OCI-LY7 (cell line): ENCODE measurements at regions not wholly inside any gene's neighbourhood (a gene's known extent, or its start where the extent isn't known, plus 50 kb on each side); places are given as distances from the start of the nearest gene placed in this dataset.

Experiments used
- BruUV-seq: library from RNA; stranded (reverse); fragments of 400-500 nt; replicated peaks from 2 replicates; lab custom pipeline; 2021; lab: Mats Ljungman, UMichigan
- CTCF ChIA-PET: fragments of 300-600 bp; sonication (Branson Sonifier 250); formaldehyde crosslinking; loops from one replicate; lab custom pipeline; 2022; ENCODE audit warnings: antibody characterized with exemption; ENCODE audit not compliant: unreplicated experiment; lab: Charles Lee
- POLR2A ChIA-PET: fragments of 300-600 bp; sonication (Branson Sonifier 250); formaldehyde crosslinking; loops from one replicate; lab custom pipeline; 2022; ENCODE audit warnings: antibody characterized with exemption; lab: Charles Lee
- DNase-seq: peaks from one replicate; pipeline ENCODE4 v3.0.0-alpha.2; 2015; ENCODE audit warnings: low spot score
- H2AFZ ChIP-seq: fragments of 200-600 bp; sonication (generic), shearing (Covaris generic); 2 replicates; pipeline ENCODE4 v1.6.1; 2014; ENCODE audit warnings: mild to moderate bottlenecking, antibody characterized with exemption, low read length, moderate library complexity
- H3K27ac ChIP-seq: fragments of 200-600 bp; sonication (generic); 2 replicates; pipeline ENCODE4 v1.5.1; 2014; ENCODE audit warnings: mixed run types, low read depth, mild to moderate bottlenecking, moderate library complexity, low read length, inconsistent platforms; ENCODE audit not compliant: poor library complexity, severe bottlenecking
- H3K36me3 ChIP-seq: fragments of 200-600 bp; sonication (generic); 2 replicates; pipeline ENCODE4 v1.6.1; 2014; ENCODE audit warnings: mild to moderate bottlenecking, antibody characterized with exemption, low read length, moderate library complexity, mixed read lengths; ENCODE audit not compliant: insufficient read depth
- H3K4me1 ChIP-seq: fragments of 200-600 bp; sonication (generic); 2 replicates; pipeline ENCODE4 v1.5.1; 2014; ENCODE audit warnings: mild to moderate bottlenecking, low read length; ENCODE audit not compliant: insufficient read depth, poor library complexity, severe bottlenecking
- H3K4me2 ChIP-seq: fragments of 200-600 bp; sonication (generic); 2 replicates; pipeline ENCODE4 v1.6.1; 2014; ENCODE audit warnings: mild to moderate bottlenecking, low read length
- H3K4me3 ChIP-seq: fragments of 200-600 bp; sonication (generic); 2 replicates; pipeline ENCODE4 v1.5.1; 2014; ENCODE audit warnings: mild to moderate bottlenecking, low read depth, low read length; ENCODE audit not compliant: poor library complexity, severe bottlenecking
- H3K79me2 ChIP-seq: fragments of 200-600 bp; sonication (generic); 2 replicates; pipeline ENCODE4 v1.6.1; 2016; ENCODE audit warnings: low read depth, mild to moderate bottlenecking, low read length, moderate library complexity, mixed read lengths; ENCODE audit not compliant: insufficient read depth
- H3K9me2 ChIP-seq: fragments of 200-600 bp; sonication (generic); 2 replicates; pipeline ENCODE4 v1.6.1; 2016; ENCODE audit warnings: mild to moderate bottlenecking, low read length, mixed read lengths; ENCODE audit not compliant: insufficient read depth
- H3K9me3 ChIP-seq: fragments of 200-600 bp; sonication (generic); 2 replicates; pipeline ENCODE4 v1.6.1; 2014; ENCODE audit warnings: mild to moderate bottlenecking, mixed run types, low read length, mixed read lengths
- H4K20me1 ChIP-seq: fragments of 200-600 bp; sonication (generic); 2 replicates; pipeline ENCODE4 v1.6.1; 2014; ENCODE audit warnings: mild to moderate bottlenecking, antibody characterized with exemption, low read length, moderate library complexity, mixed read lengths; ENCODE audit not compliant: insufficient read depth
- CTCF ChIP-seq: fragments of 200-600 bp; sonication (generic); conservative IDR thresholded peaks from 2 replicates; pipeline ENCODE4 v1.5.1; 2014; ENCODE audit warnings: mild to moderate bottlenecking, antibody characterized with exemption, low read length, moderate library complexity, mixed read lengths
- EZH2phosphoT487 ChIP-seq: fragments of 200-600 bp; sonication (generic); IDR thresholded peaks from 2 replicates; pipeline ENCODE4 v1.6.1; 2018; ENCODE audit warnings: low read depth, borderline replicate concordance, mild to moderate bottlenecking, mixed run types, antibody characterized with exemption, low read length, moderate library complexity, mixed read lengths
- intact Hi-C: fragments of 100-400 bp; cut with micrococcal nuclease; formaldehyde crosslinking; loops from one replicate; pipeline ENCODE4 v1.10.0; 2022; ENCODE audit not compliant: unreplicated experiment

- CTCF ChIA-PET: no interaction called here
- no peaks in the 10 kb centered on the region for H3K9me3 ChIP-seq
- no peak overlapping the region for H3K4me2 ChIP-seq
Measured at GRCh38 chr14:25765909-25766308, 716.0 kb upstream of the STXBP6 start.

DNA sequence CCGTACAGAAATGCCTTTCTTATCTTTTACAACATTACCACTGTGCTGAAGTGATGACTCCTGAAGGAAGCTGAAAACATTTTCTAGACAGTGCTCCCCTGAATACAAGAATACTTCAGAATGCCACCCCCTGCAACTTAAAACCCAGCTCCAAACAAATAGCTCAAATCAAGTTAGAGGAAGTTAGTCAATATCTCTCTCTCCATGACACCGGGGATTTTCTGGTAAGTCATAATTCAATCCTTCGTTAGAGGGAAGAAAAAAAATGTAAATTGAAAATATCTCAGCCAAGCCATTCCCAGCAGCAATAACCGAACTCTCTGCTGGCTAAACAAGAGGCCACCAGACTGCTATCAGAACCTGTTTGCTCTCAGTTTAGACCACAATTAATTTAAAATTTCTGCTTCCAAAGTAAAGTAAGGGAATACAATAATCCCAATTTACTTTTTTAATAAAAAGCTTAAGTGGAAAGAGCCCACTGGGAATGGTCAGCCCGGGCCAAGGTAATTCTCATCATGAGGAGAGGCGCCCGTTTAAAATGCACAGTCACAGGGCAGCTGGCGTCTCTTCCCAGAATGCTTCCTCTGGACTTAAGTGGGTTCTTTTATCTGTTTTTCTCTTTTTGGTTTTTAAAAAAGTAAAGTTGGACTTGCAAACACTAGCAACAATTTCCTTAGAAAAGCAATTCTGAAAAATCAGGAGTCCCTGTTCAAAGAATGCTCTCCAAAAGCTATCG, 710.1 kb upstream of the STXBP6 start:
- no peak for DNase-seq
- Histone ChIP-seq H4K20me1 (no peaks in the 10 kb centered on the region), H3K36me3 (no peaks in the 10 kb centered on the region), H3K27ac (no peak overlapping the region), H3K4me2 (no peak overlapping the region), H3K4me3 (no peak overlapping the region), H3K9me2 (no peaks in the 10 kb centered on the region), H2AFZ (no peak overlapping the region), H3K4me1 (no peaks in the 10 kb centered on the region), H3K79me2 (no peaks in the 10 kb centered on the region), H3K9me3 (no peaks in the 10 kb centered on the region)
- intact Hi-C loops: no loop called here
- TF ChIP-seq EZH2phosphoT487: no peak
- TF ChIP-seq CTCF: no peak
- POLR2A ChIA-PET: interaction anchor here (0.7 kb wide), 1 partner anchor 12 kb away, joined by 3 read pairs; no protein-coding TSS in a partner anchor
- BruUV-seq: no TSS peak
- CTCF ChIA-PET: no interaction called here

More at GRCh38 chr14:25765909-25766308, 716.0 kb upstream of the STXBP6 start:
- no peak for DNase-seq
- Histone ChIP-seq H3K4me1 (no peaks in the 10 kb centered on the region), H2AFZ (no peak overlapping the region), H3K4me3 (no peak overlapping the region), H3K79me2 (no peaks in the 10 kb centered on the region), H4K20me1 (no peaks in the 10 kb centered on the region), H3K27ac (no peak overlapping the region), H3K36me3 (no peaks in the 10 kb centered on the region), H3K9me2 (no peaks in the 10 kb centered on the region)
- intact Hi-C loops: no loop called here
- POLR2A ChIA-PET: no interaction called here
- BruUV-seq: no TSS peak
- TF ChIP-seq CTCF: no peak
- TF ChIP-seq EZH2phosphoT487: no peak

GRCh38 chr14:25759256-25759655, 709.3 kb upstream of the STXBP6 start:
- no peak overlapping the region for H2AFZ ChIP-seq
- no peaks in the 10 kb centered on the region for H4K20me1 ChIP-seq
- H3K27ac ChIP-seq: no peak overlapping the region
- no peaks in the 10 kb centered on the region; the same call in 1 of the 2 replicates for H3K9me3 ChIP-seq
- no peaks in the 10 kb centered on the region for H3K9me2 ChIP-seq
- intact Hi-C loops: no loop called here
- no peak overlapping the region for H3K4me2 ChIP-seq
- no peak for DNase-seq
- ChIA-PET POLR2A (no interaction called here), CTCF (no interaction called here)
- no peak for TF ChIP-seq EZH2phosphoT487
- TF ChIP-seq CTCF: no peak
- no TSS peak for BruUV-seq
- no peaks in the 10 kb centered on the region for H3K4me1 ChIP-seq
- H3K4me3 ChIP-seq: no peak overlapping the region
- no peaks in the 10 kb centered on the region for H3K79me2 ChIP-seq
- no peaks in the 10 kb centered on the region for H3K36me3 ChIP-seq
